Subcutaneous abdominal adipose tissue (tissue), 5 donors: ENCODE measurements at regions not wholly inside any gene's neighbourhood (a gene's known extent, or its start where the extent isn't known, plus 50 kb on each side); places are given as distances from the start of the nearest gene placed in this dataset.

ENCODE experiments used
- H3K27ac ChIP-seq: one replicate; pipeline ENCODE4 v1.7.0; 2013; ENCODE audit warnings: low read depth, mild to moderate bottlenecking, inconsistent platforms, low read length, moderate library complexity
- H3K27me3 ChIP-seq, 5 donors: one replicate each; pipeline ENCODE4 v1.7.0; 2013; ENCODE audit warnings: low read length in 5 of 5, inconsistent platforms in 1 of 5; ENCODE audit not compliant: control insufficient read depth in 5 of 5, insufficient read depth in 4 of 5
- H3K36me3 ChIP-seq, 5 donors: one replicate each; pipeline ENCODE4 v1.7.0; 2013; ENCODE audit warnings: low read length in 5 of 5; ENCODE audit not compliant: control insufficient read depth in 5 of 5, insufficient read depth in 5 of 5
- H3K4me1 ChIP-seq, 5 donors: one replicate each; pipeline ENCODE4 v1.7.0; 2013; ENCODE audit warnings: low read length in 5 of 5, mild to moderate bottlenecking in 3 of 5, moderate library complexity in 1 of 5; ENCODE audit not compliant: control insufficient read depth in 5 of 5, insufficient read depth in 5 of 5
- H3K4me3 ChIP-seq, 5 donors: one replicate each; pipeline ENCODE4 v1.7.0; 2013; ENCODE audit warnings: low read length in 5 of 5, low read depth in 1 of 5
- H3K9ac ChIP-seq, 5 donors: one replicate each; pipeline ENCODE4 v1.7.0; 2013; ENCODE audit warnings: low read length in 5 of 5, mild to moderate bottlenecking in 4 of 5, moderate library complexity in 3 of 5
- H3K9me3 ChIP-seq, 5 donors: one replicate each; pipeline ENCODE4 v1.7.0; 2013; ENCODE audit warnings: low read length in 5 of 5; ENCODE audit not compliant: control insufficient read depth in 5 of 5
- donor health status: healthy.
- donor health status: healthy.
- donor health status: healthy.
- donor health status: healthy.
- donor health status: healthy.

- H3K27ac ChIP-seq = no peak overlapping the region
- H3K4me1 ChIP-seq = peaks cover 7 to 54% (median 47%) of the 10 kb centered on the region in 5 donors
- H3K27me3 ChIP-seq = peaks cover 0 to 2% (median 0%) of the 10 kb centered on the region in 5 donors
- no peak overlapping the region for H3K9ac ChIP-seq
- no peaks in the 10 kb centered on the region for H3K9me3 ChIP-seq
- H3K4me3 ChIP-seq = no peak overlapping the region
- no peaks in the 10 kb centered on the region for H3K36me3 ChIP-seq
Measured at GRCh38 chr15:68482246-68482645, 50.3 kb upstream of the ITGA11 start.

- Histone ChIP-seq H3K9ac (no peak overlapping the region), H3K27ac (no peak overlapping the region), H3K9me3 (no peaks in the 10 kb centered on the region), H3K4me1 (peaks cover 8 to 57% (median 48%) of the 10 kb centered on the region in 5 donors), H3K36me3 (no peaks in the 10 kb centered on the region), H3K27me3 (peaks cover 0 to 2% (median 0%) of the 10 kb centered on the region in 5 donors), H3K4me3 (no peak overlapping the region)
Measured at GRCh38 chr15:68483165-68483564, 51.2 kb upstream of the ITGA11 start.

DNA sequence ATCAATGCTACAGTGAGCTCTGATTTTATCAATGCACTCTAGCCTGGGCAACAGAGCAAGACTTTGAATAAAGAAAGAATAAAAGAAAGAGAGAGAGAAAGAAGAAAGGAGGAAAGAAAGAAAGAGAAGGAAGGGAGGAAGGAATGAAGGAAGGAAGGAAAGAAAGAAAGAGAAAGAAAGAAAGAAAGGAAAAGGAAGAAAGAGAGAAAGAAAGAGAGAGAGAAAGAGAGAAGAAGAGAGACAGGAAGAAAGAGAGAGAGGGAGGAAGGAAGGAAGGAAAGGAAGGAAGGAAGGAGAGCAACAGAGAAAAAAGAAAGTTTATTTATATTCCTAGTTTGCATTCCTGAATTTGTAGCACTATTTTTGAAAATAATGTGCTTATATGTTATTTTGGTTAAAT is 52.3 kb upstream of the ITGA11 start:
- Histone ChIP-seq H3K9me3 (no peaks in the 10 kb centered on the region), H3K4me1 (peaks cover 8 to 57% (median 43%) of the 10 kb centered on the region in 5 donors), H3K27me3 (peaks cover 0 to 2% (median 0%) of the 10 kb centered on the region in 5 donors), H3K9ac (no peak overlapping the region), H3K27ac (no peak overlapping the region), H3K36me3 (no peaks in the 10 kb centered on the region), H3K4me3 (no peak overlapping the region)

- Histone ChIP-seq H3K27ac (peak overlapping the region; percentile 39), H3K9me3 (no peaks in the 10 kb centered on the region), H3K4me3 (no peak overlapping the region), H3K9ac (no peak overlapping the region), H3K4me1 (peaks cover 8 to 51% (median 37%) of the 10 kb centered on the region in 5 donors), H3K36me3 (no peaks in the 10 kb centered on the region), H3K27me3 (peaks cover 0 to 1% (median 0%) of the 10 kb centered on the region in 5 donors)
Measured at GRCh38 chr15:68484696-68485400, 52.9 kb upstream of the ITGA11 start.

- H3K9me3 ChIP-seq = no peaks in the 10 kb centered on the region
- H3K27me3 ChIP-seq = no peaks in the 10 kb centered on the region
- H3K27ac ChIP-seq = peak overlapping the region; percentile 39
- H3K4me3 ChIP-seq = no peak overlapping the region
- no peaks in the 10 kb centered on the region for H3K36me3 ChIP-seq
- peaks cover 8 to 46% (median 32%) of the 10 kb centered on the region in 5 donors for H3K4me1 ChIP-seq
- H3K9ac ChIP-seq = no peak overlapping the region
Measured at GRCh38 chr15:68485721-68486360, 53.9 kb upstream of the ITGA11 start.

GRCh38 chr15:68487087-68487843 is 55.3 kb upstream of the ITGA11 start:
- H3K4me1 ChIP-seq = peaks cover 8 to 42% (median 32%) of the 10 kb centered on the region in 5 donors
- no peaks in the 10 kb centered on the region for H3K27me3 ChIP-seq
- H3K9ac ChIP-seq = no peak overlapping the region
- no peaks in the 10 kb centered on the region for H3K9me3 ChIP-seq
- no peak overlapping the region for H3K4me3 ChIP-seq
- H3K27ac ChIP-seq = peak overlapping the region; percentile 37
- no peaks in the 10 kb centered on the region for H3K36me3 ChIP-seq

DNA sequence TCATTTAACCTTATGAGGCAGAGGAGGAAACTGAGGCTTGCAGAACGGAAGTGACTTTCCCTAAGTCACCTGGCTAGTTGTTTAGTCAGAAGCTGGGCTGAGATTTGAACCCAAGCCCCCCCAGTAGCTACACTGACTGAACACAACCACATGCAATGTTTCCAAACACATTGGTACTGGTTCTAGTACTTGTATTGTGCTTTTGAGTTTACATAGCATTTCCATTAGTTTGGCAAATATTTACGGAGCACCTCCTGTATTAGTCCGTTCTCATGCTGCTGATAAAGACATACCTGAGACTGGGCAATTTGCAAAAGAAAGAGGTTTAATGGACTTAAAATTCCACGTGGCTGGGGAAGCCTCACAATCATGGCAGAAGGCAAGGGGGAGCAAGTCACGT is 56.3 kb upstream of the ITGA11 start:
- Histone ChIP-seq H3K4me1 (peaks cover 8 to 41% (median 28%) of the 10 kb centered on the region in 5 donors), H3K4me3 (no peak overlapping the region), H3K36me3 (no peaks in the 10 kb centered on the region), H3K9ac (no peak overlapping the region), H3K9me3 (no peaks in the 10 kb centered on the region), H3K27ac (no peak overlapping the region), H3K27me3 (peaks cover 0 to under 1% (median 0%) of the 10 kb centered on the region in 5 donors)

- H3K9me3 ChIP-seq = no peaks in the 10 kb centered on the region
- peaks cover 8 to 44% (median 28%) of the 10 kb centered on the region in 5 donors for H3K4me1 ChIP-seq
- no peak overlapping the region for H3K27ac ChIP-seq
- no peak overlapping the region for H3K9ac ChIP-seq
- H3K4me3 ChIP-seq = no peak overlapping the region
- H3K36me3 ChIP-seq = no peaks in the 10 kb centered on the region
- peaks cover 0 to 4% (median 0%) of the 10 kb centered on the region in 5 donors for H3K27me3 ChIP-seq
Measured at GRCh38 chr15:68488966-68489365, 57.0 kb upstream of the ITGA11 start.

GRCh38 chr15:68489421-68489820 is 57.5 kb upstream of the ITGA11 start:
- Histone ChIP-seq H3K4me3 (no peak overlapping the region), H3K27me3 (peaks cover 0 to 4% (median 2%) of the 10 kb centered on the region in 5 donors), H3K27ac (no peak overlapping the region), H3K36me3 (no peaks in the 10 kb centered on the region), H3K4me1 (peaks cover 8 to 44% (median 28%) of the 10 kb centered on the region in 5 donors), H3K9ac (no peak overlapping the region), H3K9me3 (no peaks in the 10 kb centered on the region)
